ENCODE measurements at regions not wholly inside any gene's neighbourhood (a gene's known extent, or its start where the extent isn't known, plus 50 kb on each side); places are given as distances from the start of the nearest gene placed in this dataset.
A peak's percentile ranks its signal among the peaks of the same experiment; 100 is the strongest.
"Not testable (repeated sequence)": the region's sequence is repeated elsewhere in the genome, so short reads cannot be mapped to it uniquely, and the experiment has no call there.

- no peak for DNase-seq (ENCODE audit: low spot score)
Measured at GRCh38 chr4:4666693-4667621, 125.1 kb upstream of the STX18 start.

- no peak for DNase-seq (ENCODE audit: low spot score)
Measured at GRCh38 chr4:4666187-4666586, 124.3 kb upstream of the STX18 start.

GRCh38 chr4:4664234-4664633 lies 122.4 kb upstream of the STX18 start:
- no peak for DNase-seq (ENCODE audit: low spot score)

- no peak for DNase-seq (ENCODE audit: low spot score)
Measured at GRCh38 chr4:4663028-4663427, 121.2 kb upstream of the STX18 start.

GRCh38 chr4:4662230-4662629 lies 120.4 kb upstream of the STX18 start:
- DNase-seq (ENCODE audit: low spot score), result no peak

- DNase-seq (ENCODE audit: low spot score), result peak; percentile 79
Measured at GRCh38 chr4:4659871-4660651, 118.2 kb upstream of the STX18 start.

GRCh38 chr4:4658052-4658451 lies 116.2 kb upstream of the STX18 start:
- peak; percentile 73 for DNase-seq (ENCODE audit: low spot score)

- DNase-seq (ENCODE audit: low spot score), result no peak
Measured at GRCh38 chr4:4656977-4657376, 115.1 kb upstream of the STX18 start.

- no peak for DNase-seq (ENCODE audit: low spot score)
Measured at GRCh38 chr4:4655901-4656300, 114.1 kb upstream of the STX18 start.

GRCh38 chr4:4655011-4655410 lies 113.2 kb upstream of the STX18 start:
- DNase-seq (ENCODE audit: low spot score), result no peak

GRCh38 chr4:4651811-4652755 lies 110.2 kb upstream of the STX18 start:
- DNase-seq (ENCODE audit: low spot score), result no peak

GRCh38 chr4:4647041-4647440 lies 105.2 kb upstream of the STX18 start:
- DNase-seq (ENCODE audit: low spot score), result no peak

- no peak for DNase-seq (ENCODE audit: low spot score)
Measured at GRCh38 chr4:4645743-4646142, 103.9 kb upstream of the STX18 start.

GRCh38 chr4:4644277-4644676 lies 102.4 kb upstream of the STX18 start:
- DNase-seq (ENCODE audit: low spot score), result not testable (repeated sequence)

GRCh38 chr4:4643743-4644142 lies 101.9 kb upstream of the STX18 start:
- not testable (repeated sequence) for DNase-seq (ENCODE audit: low spot score)

- DNase-seq (ENCODE audit: low spot score), result no peak
Measured at GRCh38 chr4:4643306-4643705, 101.5 kb upstream of the STX18 start.

- no peak for DNase-seq (ENCODE audit: low spot score)
Measured at GRCh38 chr4:4642496-4643000, 100.7 kb upstream of the STX18 start.

- no peak for DNase-seq (ENCODE audit: low spot score)
Measured at GRCh38 chr4:4641661-4642495, 100.0 kb upstream of the STX18 start.

GRCh38 chr4:4641254-4641653 lies 99.4 kb upstream of the STX18 start:
- DNase-seq (ENCODE audit: low spot score), result no peak

- no peak for DNase-seq (ENCODE audit: low spot score)
Measured at GRCh38 chr4:4640692-4641091, 98.8 kb upstream of the STX18 start.

- no peak for DNase-seq (ENCODE audit: low spot score)
Measured at GRCh38 chr4:4639370-4639769, 97.5 kb upstream of the STX18 start.
